ENCODE measurements at regions not wholly inside any gene's neighbourhood (a gene's known extent, or its start where the extent isn't known, plus 50 kb on each side); places are given as distances from the start of the nearest gene placed in this dataset.
"Not testable (repeated sequence)": the region's sequence is repeated elsewhere in the genome, so short reads cannot be mapped to it uniquely, and the experiment has no call there.

- no peak for DNase-seq (ENCODE audit: low spot score)
Observed at GRCh38 chr4:67038228-67038566, 507.1 kb downstream of the CENPC start.

GRCh38 chr4:67037504-67038227, 507.6 kb downstream of the CENPC start:
- DNase-seq (ENCODE audit: low spot score): no peak

GRCh38 chr4:67036791-67037190, 508.5 kb downstream of the CENPC start:
- DNase-seq (ENCODE audit: low spot score): no peak

- DNase-seq (ENCODE audit: low spot score): no peak
Observed at GRCh38 chr4:67035986-67036385, 509.3 kb downstream of the CENPC start.

GRCh38 chr4:67035501-67035900, 509.8 kb downstream of the CENPC start:
- no peak for DNase-seq (ENCODE audit: low spot score)

GRCh38 chr4:67030636-67031035, 514.7 kb downstream of the CENPC start:
- no peak for DNase-seq (ENCODE audit: low spot score)

GRCh38 chr4:67020438-67020797, 524.9 kb downstream of the CENPC start:
- DNase-seq (ENCODE audit: low spot score): no peak

- no peak for DNase-seq (ENCODE audit: low spot score)
Observed at GRCh38 chr4:67019686-67020437, 525.4 kb downstream of the CENPC start.

- no peak for DNase-seq (ENCODE audit: low spot score)
Observed at GRCh38 chr4:67014592-67014991, 530.7 kb downstream of the CENPC start.

GRCh38 chr4:67006791-67007190, 538.5 kb downstream of the CENPC start:
- no peak for DNase-seq (ENCODE audit: low spot score)

- DNase-seq (ENCODE audit: low spot score): no peak
Observed at GRCh38 chr4:66991521-66991920, 553.8 kb downstream of the CENPC start.

- DNase-seq (ENCODE audit: low spot score): no peak
Observed at GRCh38 chr4:66974665-66975064, 570.6 kb downstream of the CENPC start.

GRCh38 chr4:66972087-66972486, 573.2 kb downstream of the CENPC start:
- no peak for DNase-seq (ENCODE audit: low spot score)

- no peak for DNase-seq (ENCODE audit: low spot score)
Observed at GRCh38 chr4:66964467-66964866, 580.8 kb downstream of the CENPC start.

GRCh38 chr4:66963084-66963483, 582.2 kb downstream of the CENPC start:
- DNase-seq (ENCODE audit: low spot score): no peak

GRCh38 chr4:66959207-66959606, 586.1 kb downstream of the CENPC start:
- DNase-seq (ENCODE audit: low spot score): no peak

GRCh38 chr4:66956852-66957251, 588.5 kb downstream of the CENPC start:
- DNase-seq (ENCODE audit: low spot score): no peak

GRCh38 chr4:66956426-66956825, 588.9 kb downstream of the CENPC start:
- no peak for DNase-seq (ENCODE audit: low spot score)

GRCh38 chr4:66955784-66956183, 589.5 kb downstream of the CENPC start:
- DNase-seq (ENCODE audit: low spot score): no peak

GRCh38 chr4:66949419-66949818, 595.9 kb downstream of the CENPC start:
- no peak for DNase-seq (ENCODE audit: low spot score)

- DNase-seq (ENCODE audit: low spot score): no peak
Observed at GRCh38 chr4:66946761-66947160, 598.5 kb downstream of the CENPC start.

GRCh38 chr4:66943112-66943511, 602.2 kb downstream of the CENPC start:
- DNase-seq (ENCODE audit: low spot score): no peak

- not testable (repeated sequence) for DNase-seq (ENCODE audit: low spot score)
Observed at GRCh38 chr4:66931981-66932380, 613.3 kb downstream of the CENPC start.

- DNase-seq (ENCODE audit: low spot score): no peak
Observed at GRCh38 chr4:66930206-66930605, 615.1 kb downstream of the CENPC start.

Data from GM03348 (cell line).